GM19023 (cell line): ENCODE measurements at regions not wholly inside any gene's neighbourhood (a gene's known extent, or its start where the extent isn't known, plus 50 kb on each side); places are given as distances from the start of the nearest gene placed in this dataset.

Experiments used
- ATAC-seq: cut with Tn5 transposase; IDR thresholded peaks from one replicate; pipeline ENCODE4 v1.9.1; 2021; ENCODE audit warnings: mild to moderate bottlenecking, moderate library complexity; ENCODE audit not compliant: unreplicated experiment

- no peak for ATAC-seq
Observed at GRCh38 chr2:145137901-145138300, 618.0 kb upstream of the ZEB2 start.

GRCh38 chr2:145137211-145137610, 617.3 kb upstream of the ZEB2 start:
- ATAC-seq = no peak

- ATAC-seq = no peak
Observed at GRCh38 chr2:145136702-145137101, 616.8 kb upstream of the ZEB2 start.

GRCh38 chr2:145126146-145126545, 606.2 kb upstream of the ZEB2 start:
- ATAC-seq = no peak

- no peak for ATAC-seq
Observed at GRCh38 chr2:145124085-145124484, 604.2 kb upstream of the ZEB2 start.

GRCh38 chr2:145123606-145124005, 603.7 kb upstream of the ZEB2 start:
- ATAC-seq = no peak

GRCh38 chr2:145119225-145119624, 599.3 kb upstream of the ZEB2 start:
- ATAC-seq = no peak

GRCh38 chr2:145116834-145117725, 597.2 kb upstream of the ZEB2 start:
- no peak for ATAC-seq

GRCh38 chr2:145116056-145116455, 596.1 kb upstream of the ZEB2 start:
- ATAC-seq = no peak

- no peak for ATAC-seq
Observed at GRCh38 chr2:145114726-145115125, 594.8 kb upstream of the ZEB2 start.

- no peak for ATAC-seq
Observed at GRCh38 chr2:145112467-145112866, 592.5 kb upstream of the ZEB2 start.

GRCh38 chr2:145110668-145111356, 590.9 kb upstream of the ZEB2 start:
- no peak for ATAC-seq

- no peak for ATAC-seq
Observed at GRCh38 chr2:145108959-145109710, 589.2 kb upstream of the ZEB2 start.

GRCh38 chr2:145108361-145108778, 588.5 kb upstream of the ZEB2 start:
- ATAC-seq = no peak

GRCh38 chr2:145106293-145106692, 586.4 kb upstream of the ZEB2 start:
- no peak for ATAC-seq

GRCh38 chr2:145102706-145103105, 582.8 kb upstream of the ZEB2 start:
- ATAC-seq = no peak

- no peak for ATAC-seq
Observed at GRCh38 chr2:145100301-145100700, 580.4 kb upstream of the ZEB2 start.

- ATAC-seq = no peak
Observed at GRCh38 chr2:145096582-145096981, 576.7 kb upstream of the ZEB2 start.

GRCh38 chr2:145095641-145096435, 575.9 kb upstream of the ZEB2 start:
- no peak for ATAC-seq

- no peak for ATAC-seq
Observed at GRCh38 chr2:145094370-145094769, 574.5 kb upstream of the ZEB2 start.

GRCh38 chr2:145091967-145092366, 572.0 kb upstream of the ZEB2 start:
- ATAC-seq = no peak
